ENCODE measurements at regions not wholly inside any gene's neighbourhood (a gene's known extent, or its start where the extent isn't known, plus 50 kb on each side); places are given as distances from the start of the nearest gene placed in this dataset.

GRCh38 chr7:47008461-47008860 is 573.5 kb downstream of the TNS3 start:
- no peak for TF ChIP-seq CTCF (conservative IDR thresholded peaks at IDR 0.05; ENCODE audit: low read length)
- no peak for TF ChIP-seq EZH2phosphoT487 (IDR thresholded peaks at IDR 0.05; ENCODE audit: borderline replicate concordance, low read depth, low read length)
